ENCODE measurements at regions not wholly inside any gene's neighbourhood (a gene's known extent, or its start where the extent isn't known, plus 50 kb on each side); places are given as distances from the start of the nearest gene placed in this dataset.
"Not testable (repeated sequence)": the region's sequence is repeated elsewhere in the genome, so short reads cannot be mapped to it uniquely, and the experiment has no call there.

DNA sequence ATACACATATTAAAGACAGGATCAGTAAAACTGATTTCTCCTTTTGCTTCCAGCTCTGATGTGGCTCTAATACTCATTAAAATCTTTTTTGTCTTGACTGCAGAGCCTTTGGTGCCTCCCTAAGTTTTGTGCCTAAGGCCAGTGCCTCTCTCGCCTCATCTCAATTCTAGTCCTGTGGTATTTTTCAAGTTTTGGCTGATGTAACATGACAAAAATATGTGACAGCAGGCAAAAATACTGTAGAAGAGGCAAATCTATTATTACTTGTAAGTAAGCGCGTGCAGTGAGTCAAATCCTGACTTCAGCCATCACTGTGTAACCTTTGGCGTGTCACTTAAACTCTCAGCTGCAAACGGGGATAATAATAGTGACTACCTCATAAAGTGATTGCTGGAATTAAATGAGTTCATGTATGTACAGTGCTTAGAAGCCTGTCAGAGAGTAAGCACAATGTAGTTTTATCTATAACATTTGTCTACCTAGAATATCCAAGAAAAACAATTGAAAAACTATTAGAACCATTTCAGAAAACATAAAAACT, 74.0 kb downstream of the MAB21L3 start:
- DNase-seq = no peak

DNA sequence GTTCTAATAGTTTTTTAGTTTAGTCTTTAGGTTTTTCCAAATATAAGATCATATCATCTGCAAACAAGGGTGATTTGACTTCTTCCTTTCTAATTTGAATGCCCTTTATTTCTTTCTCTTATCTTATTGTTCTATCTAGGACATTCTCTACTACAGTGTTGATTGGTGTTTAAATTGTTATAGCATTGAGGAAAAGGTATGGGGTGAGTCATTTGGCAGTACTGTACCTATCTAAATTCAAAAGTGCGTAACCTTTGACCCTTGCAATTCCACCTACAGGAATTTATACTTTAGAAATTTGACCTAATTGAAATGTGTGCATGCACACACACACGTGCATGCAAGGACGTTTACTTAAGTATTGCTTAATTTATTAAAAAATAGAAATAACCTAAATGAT, 78.3 kb downstream of the MAB21L3 start:
- DNase-seq = no peak

DNA sequence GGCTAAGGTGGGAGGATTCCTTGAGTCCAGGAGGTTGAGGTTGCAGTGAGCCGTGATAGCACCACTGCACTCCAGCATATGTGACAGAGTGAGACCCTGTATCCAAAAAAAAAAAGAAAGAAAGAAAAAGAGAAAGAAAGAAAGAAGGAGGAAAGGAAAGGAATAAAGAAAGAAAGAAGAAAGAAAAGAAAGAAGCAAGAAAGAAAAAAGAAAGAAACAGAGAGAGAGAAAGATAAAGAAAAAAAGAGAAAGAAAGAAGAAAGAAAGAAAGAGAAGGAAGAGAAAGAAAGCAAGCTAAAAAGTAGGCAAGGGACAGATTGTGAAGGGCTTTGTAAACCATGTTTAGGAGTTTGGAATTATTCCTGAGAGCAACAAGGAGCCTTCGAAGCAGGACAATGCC, 80.1 kb downstream of the MAB21L3 start:
- DNase-seq = no peak

DNA sequence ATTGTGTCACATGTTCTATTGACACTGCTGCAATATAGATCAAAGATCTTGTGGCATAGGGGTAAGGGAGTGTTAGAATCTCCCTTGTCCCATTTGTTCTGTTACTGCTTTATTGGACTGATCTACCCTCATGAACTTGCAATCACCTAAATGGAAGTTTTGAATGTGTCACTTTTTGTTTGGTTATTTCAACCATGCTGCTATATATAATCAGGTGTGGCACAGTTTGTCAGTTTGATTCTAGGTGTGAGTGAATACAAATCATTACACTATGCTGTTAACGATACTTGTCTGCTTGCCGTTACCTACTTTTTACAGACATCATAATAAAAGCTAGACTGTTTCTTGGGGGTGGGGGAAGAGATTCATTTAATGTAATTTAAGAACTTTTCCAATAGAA, 82.6 kb downstream of the MAB21L3 start:
- no peak for DNase-seq

GRCh38 chr1:116194568-116194967, 83.4 kb downstream of the MAB21L3 start:
- no peak for DNase-seq

GRCh38 chr1:116195077-116195868, 84.1 kb downstream of the MAB21L3 start:
- DNase-seq = no peak

GRCh38 chr1:116200343-116200742, 89.1 kb downstream of the MAB21L3 start:
- not testable (repeated sequence) for DNase-seq

GRCh38 chr1:116201911-116202310, 90.7 kb downstream of the MAB21L3 start:
- DNase-seq = no peak

DNA sequence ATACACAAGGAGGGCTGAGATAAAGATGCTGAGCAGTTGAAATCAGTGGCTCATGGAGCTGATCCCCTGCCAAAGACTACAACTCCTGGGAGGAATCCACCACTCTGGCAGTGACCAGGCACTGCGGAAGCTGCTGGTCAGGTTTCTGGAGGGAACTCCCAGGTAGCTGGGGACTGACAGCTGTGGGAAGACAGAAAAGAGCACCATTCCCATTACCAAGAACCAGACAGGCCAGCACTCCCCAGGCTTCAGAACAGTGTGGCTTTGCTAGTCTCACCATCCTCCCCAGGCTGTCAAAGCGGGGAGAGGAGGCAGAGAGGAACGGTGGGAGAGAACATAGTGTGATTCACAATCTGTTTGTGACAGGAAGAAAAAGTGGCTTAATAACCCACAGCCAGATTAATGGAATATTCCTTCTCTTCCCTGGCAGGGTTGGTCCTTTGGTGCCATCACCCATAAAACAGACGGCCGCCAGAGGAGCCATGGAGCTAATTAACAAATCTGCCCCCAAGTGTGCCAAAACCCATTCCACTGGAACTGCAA, 92.1 kb downstream of the MAB21L3 start:
- DNase-seq = peak; percentile 50

DNA sequence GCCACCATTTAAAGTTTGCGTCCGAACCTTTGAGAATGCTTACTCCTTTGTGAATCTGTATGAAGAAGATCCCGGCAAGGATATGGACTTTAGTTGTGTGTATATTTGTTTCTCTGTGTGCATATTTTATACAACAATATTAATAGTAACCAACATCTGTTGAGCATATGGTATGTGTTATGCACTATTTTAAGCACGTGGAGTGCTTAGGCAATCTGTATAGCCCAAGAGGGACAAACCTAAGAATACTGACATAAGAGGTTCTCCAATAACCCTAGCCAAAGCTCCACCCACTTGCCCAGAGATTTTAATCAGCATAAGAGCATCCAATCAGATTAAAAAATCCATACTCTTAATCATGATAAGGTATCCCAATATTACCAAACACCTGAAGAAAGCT, 92.7 kb downstream of the MAB21L3 start:
- no peak for DNase-seq

DNA sequence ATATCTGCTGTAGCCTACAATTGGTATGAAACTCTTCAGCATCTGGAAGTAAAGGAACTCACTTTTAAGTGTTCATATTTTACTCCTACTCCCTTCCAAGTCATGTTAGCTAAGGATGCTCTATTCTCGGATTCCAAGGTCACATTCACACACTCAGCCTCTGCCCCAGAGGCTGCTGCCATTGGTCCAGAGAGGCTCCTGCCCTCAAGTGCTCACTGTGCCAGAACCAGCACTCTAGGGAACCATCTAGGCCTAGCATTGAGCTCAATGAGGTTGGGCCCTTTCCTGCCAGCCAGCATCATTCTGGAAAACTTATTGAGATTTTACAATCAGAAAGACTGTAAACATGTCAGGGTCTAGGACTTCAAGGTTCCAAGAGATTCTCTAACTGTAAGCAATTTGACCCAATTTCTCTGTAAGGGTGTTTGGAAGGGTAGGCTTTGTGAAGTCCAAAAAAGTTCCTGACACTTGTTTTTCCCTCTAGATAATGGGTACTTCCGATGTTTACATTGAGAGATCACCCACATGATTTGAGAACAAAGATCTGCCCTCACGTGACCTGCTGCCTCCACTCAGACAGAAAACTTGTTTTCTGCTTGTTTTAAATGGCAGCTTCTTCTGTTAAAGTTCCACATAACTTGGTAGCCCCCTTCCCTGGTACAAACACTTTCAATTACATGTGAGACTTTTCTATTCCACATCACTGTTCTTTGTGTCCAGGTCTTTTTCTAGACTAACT, 94.9 kb downstream of the MAB21L3 start:
- DNase-seq = no peak

DNA sequence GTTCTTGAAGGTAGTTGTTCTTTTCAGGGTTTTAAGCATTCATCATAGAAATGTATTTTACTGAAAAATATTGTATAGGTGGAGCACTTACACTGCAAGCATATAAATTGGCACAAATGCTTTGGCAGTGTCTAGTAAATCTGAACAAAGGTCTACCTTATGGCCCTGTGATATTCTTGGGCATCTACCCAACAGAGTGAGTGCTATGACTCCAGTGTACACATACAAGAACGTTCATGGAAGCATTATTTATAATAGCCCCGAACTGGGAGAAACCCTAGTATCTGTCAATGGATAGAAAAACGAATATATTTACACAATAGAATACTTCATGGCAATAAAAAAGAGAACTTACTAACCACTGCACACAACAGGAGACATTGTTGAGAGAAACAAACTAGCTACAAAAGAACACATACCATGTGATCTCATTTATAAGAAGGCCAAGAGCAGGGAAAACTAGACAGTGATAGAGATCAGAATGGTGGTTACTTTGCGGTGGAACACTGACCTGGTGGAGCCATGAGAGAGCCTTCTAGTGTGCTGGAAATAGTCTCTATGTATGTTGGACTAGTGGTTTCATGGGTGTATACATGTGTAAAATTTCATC, 96.0 kb downstream of the MAB21L3 start:
- no peak for DNase-seq

- no peak for DNase-seq
Observed at GRCh38 chr1:116208136-116208535, 96.9 kb downstream of the MAB21L3 start.

- no peak for DNase-seq
Observed at GRCh38 chr1:116211294-116211693, 100.1 kb downstream of the MAB21L3 start.

GRCh38 chr1:116218922-116219321, 107.7 kb downstream of the MAB21L3 start:
- DNase-seq = no peak

DNA sequence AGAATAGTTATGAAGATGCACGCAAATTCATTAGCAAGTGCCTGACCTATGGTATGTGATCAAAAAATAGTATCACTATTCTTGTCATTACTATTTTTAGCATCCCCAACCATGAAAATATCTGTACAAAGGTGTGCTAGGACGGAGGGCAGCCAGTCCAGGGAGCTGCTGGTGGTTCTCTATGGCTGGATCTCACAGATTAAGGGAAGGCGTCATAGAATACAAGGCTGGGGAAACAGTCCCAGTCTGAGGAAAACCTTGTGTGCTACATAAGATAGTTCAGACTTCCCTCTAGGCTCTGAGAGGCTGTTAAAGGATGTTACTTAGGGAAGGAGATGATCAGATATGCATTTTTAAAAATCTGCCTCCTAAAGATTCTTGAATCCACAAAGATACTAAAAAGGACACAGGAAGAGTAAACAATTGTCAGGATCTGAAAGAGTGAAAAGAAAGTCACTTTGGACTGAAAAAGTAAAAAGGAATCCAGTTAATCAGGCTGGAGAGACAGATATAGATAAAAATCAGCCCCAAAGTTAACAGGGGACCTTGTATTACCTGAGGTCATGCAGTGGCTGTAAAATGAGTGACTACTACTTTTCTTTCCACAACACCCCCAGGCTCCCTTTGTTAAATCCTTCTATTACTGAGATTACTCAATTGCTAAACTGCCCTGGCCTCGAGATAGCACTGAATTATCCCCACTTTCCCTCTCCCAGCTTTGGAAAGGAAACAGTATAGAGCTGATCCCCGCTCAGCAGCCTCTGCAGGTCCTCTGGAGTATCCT, 108.6 kb downstream of the MAB21L3 start:
- DNase-seq = no peak

DNA sequence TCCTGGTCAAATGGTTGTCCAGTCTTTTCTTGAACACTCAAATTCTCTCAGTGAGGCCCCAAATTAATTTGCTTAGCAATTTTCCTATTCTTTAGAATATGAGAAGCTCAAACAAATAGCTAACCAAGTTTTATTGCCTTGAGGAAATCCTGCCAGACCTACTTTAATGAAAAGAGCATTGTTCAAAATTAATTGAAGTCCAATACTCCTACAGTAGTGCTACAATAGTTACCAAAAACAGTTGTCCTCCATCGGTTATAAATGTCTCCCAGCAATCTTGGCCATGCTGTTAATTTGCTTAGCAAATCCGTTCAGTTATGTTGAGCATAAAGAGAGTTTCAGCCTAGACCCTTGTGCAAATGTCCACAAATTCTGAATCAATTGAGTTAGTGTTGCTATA, 112.9 kb downstream of the MAB21L3 start:
- DNase-seq = no peak

GRCh38 chr1:116224561-116224960, 113.4 kb downstream of the MAB21L3 start:
- DNase-seq = no peak

GRCh38 chr1:116226017-116226416, 114.8 kb downstream of the MAB21L3 start:
- no peak for DNase-seq

GRCh38 chr1:116228511-116228910, 117.3 kb downstream of the MAB21L3 start:
- DNase-seq = no peak

GRCh38 chr1:116230712-116231111, 119.5 kb downstream of the MAB21L3 start:
- no peak for DNase-seq

DNA sequence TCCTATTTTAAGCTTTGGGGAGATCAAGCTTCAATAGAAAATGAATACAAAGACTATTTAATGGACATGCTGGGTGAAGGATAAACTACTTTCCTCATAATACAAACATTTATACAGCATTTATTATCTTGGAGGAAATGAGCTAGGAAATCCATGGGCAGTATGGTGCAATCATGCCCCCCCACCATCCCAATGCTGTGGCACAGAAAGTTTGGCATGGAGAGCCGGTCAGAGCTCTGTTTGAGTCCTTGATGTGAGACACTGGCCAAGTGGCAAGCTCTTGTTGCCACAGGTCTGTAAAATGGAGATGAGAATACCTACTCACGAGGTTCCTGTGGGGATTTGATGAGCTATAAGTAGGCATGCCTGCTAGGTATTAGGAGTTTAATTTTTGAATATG, 120.6 kb downstream of the MAB21L3 start:
- DNase-seq = no peak
